Activated CD4-positive, alpha-beta T cell treated with anti-CD3 and anti-CD28 coated beads, Interleukin-2, Interleukin-4, amounts not matched to agents 100 ng/mL and 50 ng/mL, durations not matched to agents 16 hours and 8 hours (primary cell): ENCODE measurements at regions not wholly inside any gene's neighbourhood (a gene's known extent, or its start where the extent isn't known, plus 50 kb on each side); places are given as distances from the start of the nearest gene placed in this dataset.
"Not testable (repeated sequence)": the region's sequence is repeated elsewhere in the genome, so short reads cannot be mapped to it uniquely, and the experiment has no call there.

Experiments used
- DNase-seq: peaks from one replicate; pipeline ENCODE4 v3.0.0-alpha.2; 2020; ENCODE audit warnings: low spot score

GRCh38 chr16:88303890-88304819 is 78.6 kb upstream of the ZNF469 start:
- no peak for DNase-seq

GRCh38 chr16:88305176-88305575 is 77.6 kb upstream of the ZNF469 start:
- no peak for DNase-seq

GRCh38 chr16:88306411-88306810 is 76.3 kb upstream of the ZNF469 start:
- DNase-seq = no peak

GRCh38 chr16:88306860-88307545 is 75.8 kb upstream of the ZNF469 start:
- DNase-seq = no peak

- no peak for DNase-seq
Observed at GRCh38 chr16:88308441-88309173, 74.2 kb upstream of the ZNF469 start.

- DNase-seq = no peak
Observed at GRCh38 chr16:88309174-88309907, 73.4 kb upstream of the ZNF469 start.

- no peak for DNase-seq
Observed at GRCh38 chr16:88309908-88310265, 72.9 kb upstream of the ZNF469 start.

GRCh38 chr16:88310796-88311605 is 71.8 kb upstream of the ZNF469 start:
- no peak for DNase-seq

GRCh38 chr16:88311860-88312259 is 70.9 kb upstream of the ZNF469 start:
- not testable (repeated sequence) for DNase-seq

GRCh38 chr16:88312732-88313131 is 70.0 kb upstream of the ZNF469 start:
- no peak for DNase-seq

- no peak for DNase-seq
Observed at GRCh38 chr16:88314991-88315542, 67.7 kb upstream of the ZNF469 start.

- DNase-seq = no peak
Observed at GRCh38 chr16:88315543-88316105, 67.1 kb upstream of the ZNF469 start.

GRCh38 chr16:88316151-88316550 is 66.6 kb upstream of the ZNF469 start:
- DNase-seq = no peak

GRCh38 chr16:88316941-88317612 is 65.7 kb upstream of the ZNF469 start:
- no peak for DNase-seq

- no peak for DNase-seq
Observed at GRCh38 chr16:88317613-88317965, 65.2 kb upstream of the ZNF469 start.

- no peak for DNase-seq
Observed at GRCh38 chr16:88318051-88318450, 64.7 kb upstream of the ZNF469 start.

GRCh38 chr16:88318521-88318920 is 64.2 kb upstream of the ZNF469 start:
- DNase-seq = no peak

- no peak for DNase-seq
Observed at GRCh38 chr16:88319116-88319965, 63.4 kb upstream of the ZNF469 start.
